Fibroblast of lung (primary cell): ENCODE measurements at regions not wholly inside any gene's neighbourhood (a gene's known extent, or its start where the extent isn't known, plus 50 kb on each side); places are given as distances from the start of the nearest gene placed in this dataset.

ENCODE experiments used
- CTCF ChIP-seq, 2 donors: IDR thresholded peaks in 1 of 2; conservative IDR thresholded peaks in 1 of 2; 1 replicate in 1 of 2; 2 replicates in 1 of 2; pipeline ENCODE4 v1.5.1; 2011 to 2012; ENCODE audit warnings: low read length in 2 of 2, control low read depth in 1 of 2, inconsistent platforms in 1 of 2, low read depth in 1 of 2, mild to moderate bottlenecking in 1 of 2
- EZH2 ChIP-seq: IDR thresholded peaks from 2 replicates; pipeline ENCODE4 v1.5.1; 2012; ENCODE audit warnings: low read length, control low read depth, mild to moderate bottlenecking; ENCODE audit errors: missing control alignments

DNA sequence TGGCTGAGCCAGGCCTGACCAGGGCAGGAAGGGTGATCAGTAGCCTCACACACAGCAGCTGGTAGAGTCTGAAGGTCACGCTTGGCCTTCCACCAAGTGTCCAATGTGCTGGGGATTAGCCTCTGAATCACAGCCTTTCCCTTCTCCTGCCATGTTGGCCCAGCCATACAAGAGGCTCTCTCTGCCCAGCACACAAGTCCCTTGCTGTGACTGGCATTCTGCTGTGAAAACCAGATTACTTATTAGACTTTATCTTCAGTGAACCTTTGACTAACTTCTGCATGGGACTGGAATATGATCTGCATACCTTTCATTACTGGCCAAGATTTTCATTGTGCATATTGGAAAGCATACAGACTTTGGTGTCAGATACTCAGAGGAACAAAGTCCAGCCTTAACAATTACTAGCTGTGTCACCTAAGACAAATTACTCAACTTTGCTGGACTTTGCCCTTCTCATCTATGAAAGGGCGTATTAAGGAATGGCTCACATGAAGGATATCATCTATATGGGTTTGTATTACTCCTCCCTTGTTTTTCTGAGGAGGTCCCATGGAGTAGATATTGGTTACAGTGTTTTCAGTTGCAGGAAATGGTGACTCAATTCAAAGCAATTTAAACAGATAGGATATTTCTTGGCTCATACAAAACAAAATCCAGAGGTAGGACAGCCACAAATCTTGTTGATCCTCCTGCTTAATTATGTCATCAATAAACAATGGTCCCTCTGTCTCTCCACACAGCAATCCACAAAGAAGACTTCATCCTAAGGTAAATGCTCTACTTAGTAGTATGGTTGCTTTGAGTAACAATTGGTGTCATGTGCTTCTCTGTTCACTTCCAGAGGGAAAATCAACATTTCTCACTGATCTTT, 99.6 kb downstream of the DYRK2 start:
- no peak for TF ChIP-seq CTCF (conservative IDR thresholded peaks at IDR 0.05 in 1 of 2, IDR thresholded peaks at IDR 0.05 in 1 of 2; ENCODE audit: low read depth in 1 of 2, low read length in 2 of 2)
- no peak for TF ChIP-seq EZH2
